Neuronal stem cell (in vitro differentiated cells): ENCODE measurements at regions not wholly inside any gene's neighbourhood (a gene's known extent, or its start where the extent isn't known, plus 50 kb on each side); places are given as distances from the start of the nearest gene placed in this dataset.

ENCODE experiments used
- DNase-seq: peaks from one replicate; pipeline ENCODE4 v3.0.0-alpha.2; 2013; ENCODE audit warnings: low spot score
- H2AFZ ChIP-seq: one replicate; pipeline ENCODE4 v1.6.1; 2013; ENCODE audit warnings: mild to moderate bottlenecking, low read length, inconsistent platforms
- H2AK5ac ChIP-seq: 2 replicates; pipeline ENCODE4 v1.6.1; 2013; ENCODE audit warnings: low read depth, mild to moderate bottlenecking, inconsistent platforms, low read length, moderate library complexity, mixed read lengths
- H2BK120ac ChIP-seq: 2 replicates; pipeline ENCODE4 v1.6.1; 2013; ENCODE audit warnings: low read depth, mild to moderate bottlenecking, inconsistent platforms, low read length, moderate library complexity, mixed read lengths
- H2BK12ac ChIP-seq: one replicate; pipeline ENCODE4 v1.6.1; 2013; ENCODE audit warnings: low read length, inconsistent platforms
- H2BK15ac ChIP-seq: 2 replicates; pipeline ENCODE4 v1.6.1; 2013; ENCODE audit warnings: mild to moderate bottlenecking, low read length, inconsistent platforms, mixed read lengths
- H2BK5ac ChIP-seq: one replicate; pipeline ENCODE4 v1.6.1; 2013; ENCODE audit warnings: inconsistent platforms, mild to moderate bottlenecking, low read length, moderate library complexity
- H3K14ac ChIP-seq: one replicate; pipeline ENCODE4 v1.6.1; 2013; ENCODE audit warnings: low read length, inconsistent platforms
- H3K18ac ChIP-seq: 2 replicates; pipeline ENCODE4 v1.6.1; 2013; ENCODE audit warnings: low read length, inconsistent platforms
- H3K23ac ChIP-seq: 2 replicates; pipeline ENCODE4 v1.6.1; 2013; ENCODE audit warnings: low read depth, mild to moderate bottlenecking, mixed read lengths, low read length, inconsistent platforms; ENCODE audit not compliant: poor library complexity
- H3K27ac ChIP-seq: replicated peaks from 3 replicates; pipeline ENCODE4 v1.5.1; 2013; ENCODE audit warnings: low read length, inconsistent platforms
- H3K27me3 ChIP-seq, 3 experiments: 2 replicates each; pipeline ENCODE4 v1.6.1; 2013; ENCODE audit warnings: low read length in 3 of 3, mild to moderate bottlenecking in 2 of 3, inconsistent platforms in 1 of 3, low read depth in 1 of 3, mixed read lengths in 1 of 3, moderate library complexity in 1 of 3; ENCODE audit not compliant: control insufficient read depth in 3 of 3, insufficient read depth in 3 of 3
- H3K36me3 ChIP-seq, 2 donors: replicated peaks in 1 of 2; 2 replicates each; pipeline ENCODE4 v1.6.1; 2013; ENCODE audit warnings: low read length in 2 of 2; ENCODE audit not compliant: control insufficient read depth in 2 of 2, insufficient read depth in 2 of 2
- H3K4ac ChIP-seq: 2 replicates; pipeline ENCODE4 v1.6.1; 2013; ENCODE audit warnings: inconsistent platforms, mild to moderate bottlenecking, low read length, moderate library complexity
- H3K4me1 ChIP-seq, 2 donors: 1 replicate in 1 of 2; 2 replicates in 1 of 2; pipeline ENCODE4 v1.6.1; 2013; ENCODE audit warnings: low read length in 2 of 2, low read depth in 1 of 2; ENCODE audit not compliant: control insufficient read depth in 2 of 2, insufficient read depth in 1 of 2
- H3K4me2 ChIP-seq: one replicate; pipeline ENCODE4 v1.6.1; 2013; ENCODE audit warnings: mild to moderate bottlenecking, low read length, inconsistent platforms; ENCODE audit not compliant: insufficient read depth, poor library complexity, severe bottlenecking
- H3K4me3 ChIP-seq, 2 donors: 2 replicates each; pipeline ENCODE4 v1.5.1; 2013; ENCODE audit warnings: low read length in 2 of 2, mild to moderate bottlenecking in 2 of 2, inconsistent platforms in 1 of 2, moderate library complexity in 1 of 2
- H3K79me1 ChIP-seq: one replicate; pipeline ENCODE4 v1.6.1; 2013; ENCODE audit warnings: low read depth, mild to moderate bottlenecking, inconsistent platforms, low read length, moderate library complexity
- H3K9ac ChIP-seq: one replicate; pipeline ENCODE4 v1.6.1; 2013; ENCODE audit warnings: mild to moderate bottlenecking, low read depth, low read length, inconsistent platforms; ENCODE audit not compliant: poor library complexity
- H3K9me3 ChIP-seq, 2 donors: replicated peaks in 1 of 2; 2 replicates each; pipeline versions ENCODE3 to v1.6.1; 2013; ENCODE audit warnings: low read length in 2 of 2, mild to moderate bottlenecking in 2 of 2, inconsistent platforms in 1 of 2, low read depth in 1 of 2, mixed read lengths in 1 of 2, moderate library complexity in 1 of 2; ENCODE audit not compliant: control insufficient read depth in 2 of 2, insufficient read depth in 1 of 2
- H4K8ac ChIP-seq: one replicate; pipeline ENCODE4 v1.6.1; 2013; ENCODE audit warnings: low read depth, mild to moderate bottlenecking, inconsistent platforms, low read length, moderate library complexity
- H4K91ac ChIP-seq: one replicate; pipeline ENCODE4 v1.6.1; 2013; ENCODE audit warnings: low read length, low read depth, mild to moderate bottlenecking, inconsistent platforms; ENCODE audit not compliant: poor library complexity
- WGBS, 2 donors: extraction: QIAGEN DNeasy Blood & Tissue Kit; methylation state at CpG; one replicate each; pipeline ENCODE4 v1.1.7; 2013; ENCODE audit warnings: missing lambda C conversion rate in 2 of 2, mixed read lengths in 1 of 2; ENCODE audit not compliant: insufficient read length in 2 of 2, insufficient replicate concordance in 1 of 2; ENCODE audit errors: extremely low coverage in 2 of 2; 5-methylcytosine and 5-hydroxymethylcytosine counted together

DNA sequence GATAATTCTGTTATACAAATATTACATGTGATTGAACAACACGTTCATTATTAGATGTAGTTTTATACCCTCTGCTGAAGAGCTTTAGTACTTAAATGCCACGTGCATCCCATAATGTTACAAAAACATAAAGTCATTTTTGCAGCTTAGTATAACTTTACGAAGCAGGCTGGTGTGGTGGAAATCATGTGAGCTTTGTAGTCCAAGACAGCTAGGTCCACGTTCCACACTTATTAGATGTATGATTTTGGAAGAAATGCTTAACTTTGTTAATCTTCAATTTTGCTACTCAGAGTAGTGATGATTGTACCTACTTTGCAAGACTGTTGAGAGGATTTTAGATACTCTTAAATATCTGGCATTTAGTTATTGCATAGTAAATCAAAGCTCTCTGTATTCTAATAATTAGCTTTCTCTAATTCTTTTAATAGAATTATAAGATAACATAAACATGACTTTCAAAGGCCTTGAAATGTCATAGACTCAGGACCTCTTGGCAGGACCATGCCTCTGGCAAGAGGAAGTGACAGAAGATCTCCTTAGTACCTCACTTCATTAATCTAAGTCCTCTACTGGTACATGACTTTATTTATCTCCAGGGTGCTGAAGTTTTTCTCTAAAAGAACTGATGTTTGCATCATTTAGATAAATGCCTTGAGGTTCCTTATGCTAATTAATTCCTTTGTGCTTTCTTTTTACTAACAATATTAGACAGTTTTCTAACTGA, 153.7 kb downstream of the PCDH20 start:
- no peak overlapping the region for H4K91ac ChIP-seq
- H3K36me3 ChIP-seq, result no peaks in the 10 kb centered on the region
- H3K14ac ChIP-seq, result no peak overlapping the region
- H3K27me3 ChIP-seq, result no peaks in the 10 kb centered on the region
- no peak overlapping the region for H3K18ac ChIP-seq
- no peaks in the 10 kb centered on the region for H3K4me1 ChIP-seq
- H3K23ac ChIP-seq, result no peak overlapping the region
- no peak overlapping the region for H2BK5ac ChIP-seq
- H4K8ac ChIP-seq, result no peak overlapping the region
- no peak overlapping the region for H2BK15ac ChIP-seq
- no CpG with 5 or more reads among the region's 4 CpGs for WGBS, 2 donors
- no peaks in the 10 kb centered on the region for H3K79me1 ChIP-seq
- H3K9ac ChIP-seq, result no peak overlapping the region
- no peak overlapping the region for H3K27ac ChIP-seq
- H3K4me3 ChIP-seq, result no peak overlapping the region
- no peak overlapping the region for H2BK120ac ChIP-seq
- no peak overlapping the region for H3K4me2 ChIP-seq
- H2AK5ac ChIP-seq, result no peak overlapping the region
- no peak overlapping the region for H3K4ac ChIP-seq
- no peak overlapping the region for H2BK12ac ChIP-seq
- no peaks in the 10 kb centered on the region for H3K9me3 ChIP-seq
- no peak for DNase-seq
- H2AFZ ChIP-seq, result no peak overlapping the region

DNA sequence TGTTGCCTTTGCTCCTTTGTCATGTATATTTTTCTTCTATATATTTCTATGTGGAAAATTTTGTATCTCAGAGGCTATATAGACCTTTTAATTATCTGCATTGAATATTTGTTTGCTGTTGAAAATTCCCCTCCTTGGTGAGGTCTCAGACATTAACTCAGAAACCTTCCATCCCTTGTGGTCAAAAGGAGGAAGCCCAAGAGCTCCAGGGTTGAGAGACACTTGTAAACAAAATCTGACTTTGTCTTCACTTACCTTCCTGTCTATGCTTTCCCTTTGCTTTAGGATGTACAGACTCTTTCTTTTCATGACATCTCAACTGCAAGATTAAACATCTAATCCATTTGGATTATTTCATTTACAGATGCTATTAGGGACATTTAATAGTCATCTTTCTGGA, 157.5 kb downstream of the PCDH20 start:
- Histone ChIP-seq H3K79me1 (no peaks in the 10 kb centered on the region), H2AFZ (no peak overlapping the region), H2BK5ac (no peak overlapping the region), H4K8ac (no peak overlapping the region), H3K9ac (no peak overlapping the region), H3K27ac (no peak overlapping the region), H3K9me3 (no peaks in the 10 kb centered on the region), H3K4me1 (no peaks in the 10 kb centered on the region), H2BK120ac (no peak overlapping the region), H3K18ac (no peak overlapping the region), H3K14ac (no peak overlapping the region), H2BK15ac (no peak overlapping the region), H2AK5ac (no peak overlapping the region), H3K4ac (no peak overlapping the region), H2BK12ac (no peak overlapping the region), H3K27me3 (no peaks in the 10 kb centered on the region), H3K23ac (no peak overlapping the region), H3K4me3 (no peak overlapping the region), H3K4me2 (no peak overlapping the region), H4K91ac (no peak overlapping the region), H3K36me3 (no peaks in the 10 kb centered on the region)
- no peak for DNase-seq

DNA sequence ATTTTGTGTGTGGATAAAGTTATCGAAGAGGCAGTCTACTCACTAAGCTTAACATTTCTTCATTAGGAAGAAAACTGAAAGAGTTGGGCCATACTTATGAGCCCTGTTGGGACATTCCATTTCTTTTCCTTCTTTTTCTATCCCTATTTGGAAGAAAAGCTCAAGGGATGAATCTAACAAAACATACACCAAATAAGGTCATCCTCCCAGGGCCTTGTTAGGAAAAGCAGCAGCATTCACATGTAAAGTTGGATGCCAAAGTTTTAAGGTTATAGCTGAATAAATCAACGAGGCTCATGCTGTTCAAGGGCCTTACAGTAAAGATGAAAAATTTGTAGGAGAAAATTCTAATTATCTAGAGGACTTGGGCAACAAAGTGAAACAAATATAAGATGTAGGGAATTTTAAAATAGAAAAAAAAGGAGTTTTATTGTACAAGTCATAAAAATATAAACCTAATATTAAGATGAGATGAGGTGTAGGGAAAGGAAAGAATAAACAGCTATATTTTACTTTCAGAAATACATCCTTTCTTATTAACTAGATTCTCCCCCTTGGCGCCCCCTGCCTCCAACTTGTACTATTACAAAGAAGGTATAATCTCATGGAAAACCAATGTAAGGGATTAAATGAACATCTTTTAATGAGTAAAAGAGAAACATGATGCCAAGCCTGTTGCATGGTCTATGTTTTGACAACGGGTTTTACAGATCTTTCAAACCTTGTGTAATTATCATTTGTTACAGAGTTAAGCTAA, 160.4 kb downstream of the PCDH20 start:
- no peak overlapping the region for H2BK12ac ChIP-seq
- H3K4me1 ChIP-seq, result no peaks in the 10 kb centered on the region

DNA sequence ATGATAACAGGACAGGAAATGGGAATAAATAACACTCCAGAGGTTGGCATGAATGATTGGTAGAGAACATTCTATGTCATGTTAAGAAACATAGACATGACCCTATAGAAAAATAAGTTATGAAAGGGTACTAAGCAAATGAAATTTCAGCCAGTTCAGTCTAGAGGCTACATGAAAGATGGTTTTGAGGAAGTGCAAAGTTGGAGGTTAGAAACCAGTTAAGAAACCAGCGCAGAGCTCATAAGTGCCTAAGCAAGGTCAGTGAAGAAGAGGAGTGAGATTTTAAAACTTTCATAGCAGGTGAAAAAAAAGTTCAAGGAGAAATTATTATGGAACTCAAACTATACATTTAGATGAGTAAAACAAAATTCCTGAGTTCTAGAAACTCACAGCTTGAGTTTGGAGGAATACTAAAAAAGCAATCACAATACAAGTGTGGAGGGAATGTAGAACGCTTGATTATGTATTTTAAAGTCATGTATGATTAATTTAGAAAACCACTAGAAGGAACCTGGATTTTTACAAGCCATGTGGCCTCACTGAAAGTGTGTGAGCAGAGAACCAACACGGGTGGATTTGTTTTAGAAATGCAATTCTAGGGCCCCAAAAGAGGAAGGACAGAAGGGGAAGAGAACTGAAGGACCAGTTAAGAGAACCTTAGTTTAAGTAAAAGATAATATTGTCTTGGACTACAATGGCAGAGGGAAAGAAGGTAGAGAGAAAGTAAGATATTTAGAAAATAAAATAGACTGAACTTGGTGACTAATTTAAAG, 162.4 kb downstream of the PCDH20 start:
- H3K36me3 ChIP-seq, result no peaks in the 10 kb centered on the region
- no peak for DNase-seq
- no peak overlapping the region for H2BK120ac ChIP-seq
- no peak overlapping the region for H3K4ac ChIP-seq
- H3K27me3 ChIP-seq, result no peaks in the 10 kb centered on the region
- H3K4me2 ChIP-seq, result no peak overlapping the region
- no peak overlapping the region for H2BK5ac ChIP-seq
- H3K4me3 ChIP-seq, result no peak overlapping the region
- no peak overlapping the region for H3K18ac ChIP-seq
- H3K27ac ChIP-seq, result no peak overlapping the region
- no peaks in the 10 kb centered on the region for H3K4me1 ChIP-seq
- no peak overlapping the region for H2AFZ ChIP-seq
- H3K14ac ChIP-seq, result no peak overlapping the region
- no peak overlapping the region for H2BK15ac ChIP-seq
- H2AK5ac ChIP-seq, result no peak overlapping the region
- WGBS, 2 donors, result no CpG with 5 or more reads among the region's 3 CpGs
- H3K9ac ChIP-seq, result no peak overlapping the region
- no peaks in the 10 kb centered on the region for H3K9me3 ChIP-seq
- H3K23ac ChIP-seq, result no peak overlapping the region
- no peaks in the 10 kb centered on the region for H3K79me1 ChIP-seq
- no peak overlapping the region for H2BK12ac ChIP-seq
- no peak overlapping the region for H4K8ac ChIP-seq
- no peak overlapping the region for H4K91ac ChIP-seq

More for the DNA sequence above, 160.4 kb downstream of the PCDH20 start:
- H2AFZ ChIP-seq, result peak overlapping the region; percentile 73
- no peak overlapping the region for H3K27ac ChIP-seq
- no peak overlapping the region for H2BK5ac ChIP-seq
- no peak overlapping the region for H2AK5ac ChIP-seq
- H4K8ac ChIP-seq, result no peak overlapping the region
- H3K18ac ChIP-seq, result no peak overlapping the region
- no peak overlapping the region for H2BK120ac ChIP-seq
- no peak overlapping the region for H3K4ac ChIP-seq
- no peaks in the 10 kb centered on the region for H3K27me3 ChIP-seq
- H3K4me2 ChIP-seq, result no peak overlapping the region
- no peak overlapping the region for H3K23ac ChIP-seq
- no peak overlapping the region for H3K4me3 ChIP-seq
- no peak overlapping the region for H3K9ac ChIP-seq
- no peaks in the 10 kb centered on the region for H3K9me3 ChIP-seq
- no peak for DNase-seq
- no peak overlapping the region for H4K91ac ChIP-seq
- no peak overlapping the region for H3K14ac ChIP-seq
- WGBS, 2 donors, result no CpG with 5 or more reads among the region's 4 CpGs
- H3K36me3 ChIP-seq, result no peaks in the 10 kb centered on the region
- no peak overlapping the region for H2BK15ac ChIP-seq
- H3K79me1 ChIP-seq, result no peaks in the 10 kb centered on the region
